ENCODE measurements at regions not wholly inside any gene's neighbourhood (a gene's known extent, or its start where the extent isn't known, plus 50 kb on each side); places are given as distances from the start of the nearest gene placed in this dataset.

- H3K4me1 Mint-ChIP-seq: no peaks in the 10 kb centered on the region
- H3K36me3 ChIP-seq (ENCODE audit: control insufficient read depth, insufficient read depth, low read length): no peaks in the 10 kb centered on the region
- H3K27me3 ChIP-seq (ENCODE audit: control insufficient read depth, insufficient read depth, low read length, poor library complexity, severe bottlenecking): no peaks in the 10 kb centered on the region
- H3K27ac ChIP-seq (ENCODE audit: low read depth, low read length): no peak overlapping the region
- H3K4me3 ChIP-seq (ENCODE audit: low read length): no peak overlapping the region
- H3K27ac Mint-ChIP-seq: no peak overlapping the region
- H3K9me3 Mint-ChIP-seq: peaks cover 12% of the 10 kb centered on the region
- DNase-seq: no peak
- peaks cover 15% of the 10 kb centered on the region for H3K9me3 ChIP-seq (ENCODE audit: control insufficient read depth, low read length)
- H3K9ac ChIP-seq (ENCODE audit: extremely low read depth, low read length, poor library complexity, severe bottlenecking): no peak overlapping the region
- no peak overlapping the region for H3K4me3 Mint-ChIP-seq
- H3K27me3 Mint-ChIP-seq (ENCODE audit: insufficient read depth): no peaks in the 10 kb centered on the region
- H3K4me1 ChIP-seq (ENCODE audit: control insufficient read depth, insufficient read depth, low read length): no peaks in the 10 kb centered on the region
- no peaks in the 10 kb centered on the region for H3K36me3 Mint-ChIP-seq (ENCODE audit: low read depth)
- no peak for TF ChIP-seq CTCF (conservative IDR thresholded peaks at IDR 0.05)
Observed at GRCh38 chr6:153523390-153523789, 392.3 kb upstream of the RGS17 start.

GRCh38 chr6:153511896-153512496, 380.9 kb upstream of the RGS17 start:
- 56% methylated on average over 2 of the region's 2 CpGs; no CpG with 5 or more reads in 1 of the 2 experiments for WGBS, 2 experiments (ENCODE audit: insufficient coverage in 1 of 2, insufficient read length in 1 of 2)
- no peaks in the 10 kb centered on the region for H3K27me3 Mint-ChIP-seq (ENCODE audit: insufficient read depth)
- no peak overlapping the region for H3K27ac ChIP-seq (ENCODE audit: low read depth, low read length)
- peak; percentile 79 for TF ChIP-seq CTCF (conservative IDR thresholded peaks at IDR 0.05)
- no peak overlapping the region for H3K4me3 ChIP-seq (ENCODE audit: low read length)
- H3K4me1 Mint-ChIP-seq: no peaks in the 10 kb centered on the region
- no peaks in the 10 kb centered on the region for H3K36me3 Mint-ChIP-seq (ENCODE audit: low read depth)
- H3K36me3 ChIP-seq (ENCODE audit: control insufficient read depth, insufficient read depth, low read length): no peaks in the 10 kb centered on the region
- H3K27ac Mint-ChIP-seq: no peak overlapping the region
- DNase-seq: peak; percentile 56
- H3K4me3 Mint-ChIP-seq: no peak overlapping the region
- H3K9ac ChIP-seq (ENCODE audit: extremely low read depth, low read length, poor library complexity, severe bottlenecking): no peak overlapping the region
- H3K4me1 ChIP-seq (ENCODE audit: control insufficient read depth, insufficient read depth, low read length): no peaks in the 10 kb centered on the region
- H3K9me3 Mint-ChIP-seq: peaks cover 7% of the 10 kb centered on the region
- H3K27me3 ChIP-seq (ENCODE audit: control insufficient read depth, insufficient read depth, low read length, poor library complexity, severe bottlenecking): no peaks in the 10 kb centered on the region
- no peaks in the 10 kb centered on the region for H3K9me3 ChIP-seq (ENCODE audit: control insufficient read depth, low read length)

GRCh38 chr6:153503810-153504209, 372.7 kb upstream of the RGS17 start:
- Histone ChIP-seq H3K27me3 (ENCODE audit: control insufficient read depth, insufficient read depth, low read length, poor library complexity, severe bottlenecking) (no peaks in the 10 kb centered on the region), H3K9ac (ENCODE audit: extremely low read depth, low read length, poor library complexity, severe bottlenecking) (no peak overlapping the region), H3K27ac (ENCODE audit: low read depth, low read length) (no peak overlapping the region), H3K4me3 (ENCODE audit: low read length) (no peak overlapping the region), H3K9me3 (ENCODE audit: control insufficient read depth, low read length) (peaks cover 14% of the 10 kb centered on the region), H3K36me3 (ENCODE audit: control insufficient read depth, insufficient read depth, low read length) (no peaks in the 10 kb centered on the region), H3K4me1 (ENCODE audit: control insufficient read depth, insufficient read depth, low read length) (no peaks in the 10 kb centered on the region)
- Mint-ChIP-seq H3K9me3 (peaks cover 8% of the 10 kb centered on the region), H3K4me1 (peaks cover 14% of the 10 kb centered on the region), H3K27me3 (ENCODE audit: insufficient read depth) (no peaks in the 10 kb centered on the region), H3K36me3 (ENCODE audit: low read depth) (no peaks in the 10 kb centered on the region), H3K4me3 (no peak overlapping the region), H3K27ac (no peak overlapping the region)
- 93% methylated on average over 4 of the region's 4 CpGs; no CpG with 5 or more reads in 1 of the 2 experiments for WGBS, 2 experiments (ENCODE audit: insufficient coverage in 1 of 2, insufficient read length in 1 of 2)
- TF ChIP-seq CTCF (conservative IDR thresholded peaks at IDR 0.05): peak; percentile 66
- peak; percentile 72 for DNase-seq

Measured in endodermal cell (in vitro differentiated cells).